ENCODE measurements at regions not wholly inside any gene's neighbourhood (a gene's known extent, or its start where the extent isn't known, plus 50 kb on each side); places are given as distances from the start of the nearest gene placed in this dataset.
A peak's percentile ranks its signal among the peaks of the same experiment; 100 is the strongest.

- H3K27ac Mint-ChIP-seq, result peak overlapping the region in 2 of 3 experiments; percentile 24 to 48
These were observed 750.8 kb upstream of the ID2 start for GRCh38 chr2:7930800-7931635.

DNA sequence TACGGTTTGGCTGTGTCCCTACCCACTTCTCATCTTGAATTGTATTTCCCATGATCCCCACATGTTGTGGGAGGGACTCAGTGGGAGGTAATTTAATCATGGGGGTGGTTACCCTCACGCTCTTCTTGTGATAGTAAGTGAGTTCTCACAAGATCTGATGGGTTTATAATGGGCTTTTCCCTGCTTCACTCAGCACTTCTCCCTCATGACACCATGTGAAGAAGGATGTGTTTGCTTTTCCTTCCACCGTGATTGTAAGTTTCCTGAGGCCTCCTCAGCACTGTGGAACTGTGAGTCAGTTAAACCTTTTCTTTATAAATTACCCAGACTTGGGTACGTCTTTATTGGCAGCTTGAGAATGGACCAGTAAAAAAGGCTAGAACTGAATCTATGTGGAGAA, 750.0 kb upstream of the ID2 start:
- Mint-ChIP-seq H3K27me3 (ENCODE audit: low read depth) (peaks cover 3% of the 10 kb centered on the region), H3K4me3 (no peak overlapping the region), H3K4me1 (peaks cover 8% of the 10 kb centered on the region), H3K36me3 (ENCODE audit: low read depth) (no peaks in the 10 kb centered on the region), H3K9me3 (peaks cover 3% of the 10 kb centered on the region), H3K27ac (no peak overlapping the region)
- TF ChIP-seq CTCF (IDR thresholded peaks at IDR 0.05; ENCODE audit: unreplicated experiment in 3 of 3), result no peak

More at GRCh38 chr2:7930800-7931635, 750.8 kb upstream of the ID2 start:
- Mint-ChIP-seq H3K9me3 (peaks cover 3% of the 10 kb centered on the region), H3K36me3 (ENCODE audit: low read depth) (no peaks in the 10 kb centered on the region), H3K4me3 (no peak overlapping the region), H3K4me1 (peaks cover 8% of the 10 kb centered on the region), H3K27me3 (ENCODE audit: low read depth) (peaks cover 3% of the 10 kb centered on the region)
- no peak for TF ChIP-seq CTCF (IDR thresholded peaks at IDR 0.05; ENCODE audit: unreplicated experiment in 3 of 3)

DNA sequence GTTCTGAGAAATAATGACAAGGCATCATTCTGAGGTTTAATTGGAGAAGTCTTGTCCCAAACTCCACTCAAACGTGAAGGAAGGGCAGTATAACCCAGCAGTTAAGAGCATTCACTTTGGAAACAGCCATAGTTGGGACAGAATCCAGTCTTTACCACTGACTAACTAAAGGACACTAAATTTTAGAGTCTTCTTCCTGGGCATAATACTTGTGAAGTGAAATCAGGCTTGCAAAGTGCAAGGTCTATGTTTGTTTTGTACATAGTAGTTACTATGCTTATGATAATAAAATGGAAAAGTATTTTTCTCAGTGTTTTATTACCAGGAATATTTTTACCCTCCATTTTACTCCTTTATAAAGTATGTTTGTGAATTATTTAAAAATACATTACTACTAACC, 748.2 kb upstream of the ID2 start:
- H3K9me3 Mint-ChIP-seq, result peaks cover 4% of the 10 kb centered on the region
- peaks cover 8% of the 10 kb centered on the region for H3K4me1 Mint-ChIP-seq
- H3K27ac Mint-ChIP-seq, result no peak overlapping the region
- H3K36me3 Mint-ChIP-seq (ENCODE audit: low read depth), result no peaks in the 10 kb centered on the region
- no peak overlapping the region for H3K4me3 Mint-ChIP-seq
- peaks cover 3% of the 10 kb centered on the region for H3K27me3 Mint-ChIP-seq (ENCODE audit: low read depth)
- TF ChIP-seq CTCF (IDR thresholded peaks at IDR 0.05; ENCODE audit: unreplicated experiment in 3 of 3), result no peak

DNA sequence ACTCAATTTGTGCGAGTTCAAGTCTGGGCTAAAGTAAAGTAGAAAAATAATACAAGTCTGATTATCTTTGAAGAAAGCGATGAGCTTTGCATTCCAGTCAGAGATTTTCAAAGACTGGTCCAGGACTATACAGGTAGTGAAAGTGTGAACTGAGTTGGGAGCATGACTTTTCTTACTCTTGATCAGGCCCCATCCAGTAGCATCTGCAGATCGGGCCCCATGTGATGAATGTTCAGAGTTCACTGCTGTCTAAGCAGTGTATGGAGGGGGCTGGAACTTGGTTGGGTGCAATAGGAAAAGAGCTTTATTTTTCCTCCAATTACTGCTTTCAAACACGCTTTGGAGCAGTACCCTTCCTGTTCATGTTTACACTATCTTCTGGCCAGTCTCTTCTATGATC, 747.4 kb upstream of the ID2 start:
- peaks cover 8% of the 10 kb centered on the region for H3K4me1 Mint-ChIP-seq
- H3K4me3 Mint-ChIP-seq, result no peak overlapping the region
- peaks cover 3% of the 10 kb centered on the region for H3K27me3 Mint-ChIP-seq (ENCODE audit: low read depth)
- no peak overlapping the region for H3K27ac Mint-ChIP-seq
- no peak for TF ChIP-seq CTCF (IDR thresholded peaks at IDR 0.05; ENCODE audit: unreplicated experiment in 3 of 3)
- peaks cover 4% of the 10 kb centered on the region for H3K9me3 Mint-ChIP-seq
- H3K36me3 Mint-ChIP-seq (ENCODE audit: low read depth), result no peaks in the 10 kb centered on the region

GRCh38 chr2:7937082-7937481, 744.8 kb upstream of the ID2 start:
- Mint-ChIP-seq H3K27ac (no peak overlapping the region), H3K4me3 (no peak overlapping the region), H3K36me3 (ENCODE audit: low read depth) (no peaks in the 10 kb centered on the region), H3K9me3 (peaks cover 9% of the 10 kb centered on the region), H3K4me1 (no peaks in the 10 kb centered on the region), H3K27me3 (ENCODE audit: low read depth) (no peaks in the 10 kb centered on the region)
- no peak for TF ChIP-seq CTCF (IDR thresholded peaks at IDR 0.05; ENCODE audit: unreplicated experiment in 3 of 3)

GRCh38 chr2:7940723-7941122, 741.1 kb upstream of the ID2 start:
- Mint-ChIP-seq H3K4me3 (no peak overlapping the region), H3K27me3 (ENCODE audit: low read depth) (no peaks in the 10 kb centered on the region), H3K9me3 (peaks cover 9% of the 10 kb centered on the region), H3K4me1 (no peaks in the 10 kb centered on the region), H3K27ac (no peak overlapping the region), H3K36me3 (ENCODE audit: low read depth) (no peaks in the 10 kb centered on the region)
- no peak for TF ChIP-seq CTCF (IDR thresholded peaks at IDR 0.05; ENCODE audit: unreplicated experiment in 3 of 3)

Data from nephron (organoid).